ENCODE measurements at regions not wholly inside any gene's neighbourhood (a gene's known extent, or its start where the extent isn't known, plus 50 kb on each side); places are given as distances from the start of the nearest gene placed in this dataset.

DNA sequence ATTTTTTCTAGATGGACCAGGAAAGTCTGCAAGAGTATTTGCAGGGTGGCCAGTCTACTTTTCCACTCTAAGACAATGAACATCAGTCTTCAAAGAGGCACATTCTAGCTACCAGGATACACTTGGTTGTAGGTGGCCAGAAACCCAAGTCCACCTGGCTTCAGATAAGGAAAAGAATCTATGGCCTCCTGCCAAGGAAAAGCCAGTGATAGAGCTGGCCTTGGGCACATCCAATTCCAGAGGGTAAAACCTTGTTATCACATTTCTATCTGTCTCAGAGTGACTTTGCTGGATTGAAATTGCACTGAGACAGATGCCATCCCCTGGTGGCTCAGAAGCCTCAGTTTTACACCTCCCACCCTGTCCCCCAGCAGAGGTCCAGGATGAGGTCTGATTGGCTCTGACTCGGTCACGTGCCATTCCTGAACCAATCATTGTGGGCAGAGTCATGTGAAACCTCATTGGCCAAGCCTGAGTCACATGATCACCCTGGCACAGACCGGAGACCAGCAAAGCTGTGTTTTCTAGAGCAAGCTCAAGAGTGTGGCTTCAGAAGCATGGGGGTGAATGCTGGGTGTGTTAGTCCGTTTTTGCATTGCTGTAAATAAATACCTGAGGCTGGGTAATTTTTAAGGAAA lies 497.4 kb upstream of the SULF2 start:
- in situ Hi-C loops (cut with MboI; ENCODE audit: low pct_unique_long_range_greater_than_20kb, low sequenced_read_pairs, unreplicated experiment): no loop called here
- TF ChIP-seq, protein P1, sequence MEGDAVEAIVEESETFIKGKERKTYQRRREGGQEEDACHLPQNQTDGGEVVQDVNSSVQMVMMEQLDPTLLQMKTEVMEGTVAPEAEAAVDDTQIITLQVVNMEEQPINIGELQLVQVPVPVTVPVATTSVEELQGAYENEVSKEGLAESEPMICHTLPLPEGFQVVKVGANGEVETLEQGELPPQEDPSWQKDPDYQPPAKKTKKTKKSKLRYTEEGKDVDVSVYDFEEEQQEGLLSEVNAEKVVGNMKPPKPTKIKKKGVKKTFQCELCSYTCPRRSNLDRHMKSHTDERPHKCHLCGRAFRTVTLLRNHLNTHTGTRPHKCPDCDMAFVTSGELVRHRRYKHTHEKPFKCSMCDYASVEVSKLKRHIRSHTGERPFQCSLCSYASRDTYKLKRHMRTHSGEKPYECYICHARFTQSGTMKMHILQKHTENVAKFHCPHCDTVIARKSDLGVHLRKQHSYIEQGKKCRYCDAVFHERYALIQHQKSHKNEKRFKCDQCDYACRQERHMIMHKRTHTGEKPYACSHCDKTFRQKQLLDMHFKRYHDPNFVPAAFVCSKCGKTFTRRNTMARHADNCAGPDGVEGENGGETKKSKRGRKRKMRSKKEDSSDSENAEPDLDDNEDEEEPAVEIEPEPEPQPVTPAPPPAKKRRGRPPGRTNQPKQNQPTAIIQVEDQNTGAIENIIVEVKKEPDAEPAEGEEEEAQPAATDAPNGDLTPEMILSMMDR (IDR thresholded peaks at IDR 0.05; ENCODE audit: extremely low read depth, insufficient read depth, missing control alignments): no peak
- DNase-seq (ENCODE audit: low spot score): no peak

DNA sequence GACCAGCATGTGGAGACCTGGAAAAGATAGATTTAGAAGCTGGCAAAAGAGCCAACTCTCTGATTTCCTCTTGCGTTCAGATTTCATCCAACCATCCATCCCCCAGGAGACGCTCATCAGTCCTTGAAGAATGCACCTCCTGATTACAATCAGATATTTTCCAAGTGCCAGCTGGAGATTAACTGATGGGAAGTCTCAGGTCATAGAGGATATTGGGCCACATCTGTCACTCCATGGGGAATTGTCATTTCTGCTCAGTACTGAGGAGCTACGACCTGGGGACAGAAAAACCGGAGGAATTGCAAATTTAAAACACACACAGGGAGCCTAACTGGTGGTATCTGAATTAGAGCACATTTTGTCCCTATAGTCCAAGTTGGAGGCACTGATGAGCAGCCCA lies 496.2 kb upstream of the SULF2 start:
- DNase-seq (ENCODE audit: low spot score): no peak
- in situ Hi-C loops (cut with MboI; ENCODE audit: low pct_unique_long_range_greater_than_20kb, low sequenced_read_pairs, unreplicated experiment): no loop called here
- TF ChIP-seq, protein P1 (IDR thresholded peaks at IDR 0.05; ENCODE audit: extremely low read depth, insufficient read depth, missing control alignments): no peak

DNA sequence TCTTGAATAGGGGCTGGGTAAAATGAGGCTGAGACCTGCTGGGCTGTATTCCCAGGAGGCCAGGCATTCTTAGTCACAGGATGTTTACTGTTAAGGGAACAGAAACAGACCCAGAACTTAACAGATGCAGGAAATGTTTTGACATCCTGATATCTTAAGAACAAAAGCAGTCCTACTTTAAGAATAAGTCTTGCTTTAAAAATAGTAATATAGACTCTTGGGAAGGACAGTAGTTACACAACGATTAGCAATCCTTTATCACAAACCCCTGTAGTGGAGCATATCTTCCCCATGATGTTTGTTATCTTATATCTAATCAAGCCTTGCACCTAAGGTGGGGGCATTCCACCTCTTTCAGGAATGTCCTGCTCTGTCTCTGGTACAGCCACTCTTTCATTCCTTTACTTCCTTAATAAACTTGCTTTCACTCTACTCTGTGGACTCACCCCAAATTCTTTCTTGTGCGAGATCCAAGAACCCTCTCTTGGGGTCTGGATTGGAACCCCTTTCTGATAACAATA lies 493.7 kb upstream of the SULF2 start:
- TF ChIP-seq, protein P1 (IDR thresholded peaks at IDR 0.05; ENCODE audit: extremely low read depth, insufficient read depth, missing control alignments): no peak
- no peak for DNase-seq (ENCODE audit: low spot score)
- in situ Hi-C loops (cut with MboI; ENCODE audit: low pct_unique_long_range_greater_than_20kb, low sequenced_read_pairs, unreplicated experiment): no loop called here

DNA sequence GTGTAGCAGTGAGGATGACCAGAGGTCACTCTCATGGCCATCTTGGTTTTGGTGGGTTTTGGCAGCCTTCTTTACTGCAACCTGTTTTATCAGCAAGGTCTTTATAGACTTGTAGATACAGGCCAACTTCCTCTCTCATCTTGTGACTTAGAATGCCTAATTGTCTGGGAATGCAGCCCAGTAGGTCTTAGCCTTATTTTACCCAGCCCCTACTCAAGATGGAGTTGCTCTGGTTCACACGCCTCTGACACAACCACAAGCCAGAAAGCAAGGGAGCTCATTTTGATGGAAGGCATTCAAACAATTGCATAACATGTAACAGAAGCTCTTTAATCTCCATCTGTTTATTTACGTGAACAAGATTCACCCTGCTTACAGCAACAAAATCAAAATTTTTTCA lies 492.0 kb upstream of the SULF2 start:
- no peak for DNase-seq (ENCODE audit: low spot score)
- TF ChIP-seq, protein P1 (IDR thresholded peaks at IDR 0.05; ENCODE audit: extremely low read depth, insufficient read depth, missing control alignments): no peak
- in situ Hi-C loops (cut with MboI; ENCODE audit: low pct_unique_long_range_greater_than_20kb, low sequenced_read_pairs, unreplicated experiment): no loop called here

DNA sequence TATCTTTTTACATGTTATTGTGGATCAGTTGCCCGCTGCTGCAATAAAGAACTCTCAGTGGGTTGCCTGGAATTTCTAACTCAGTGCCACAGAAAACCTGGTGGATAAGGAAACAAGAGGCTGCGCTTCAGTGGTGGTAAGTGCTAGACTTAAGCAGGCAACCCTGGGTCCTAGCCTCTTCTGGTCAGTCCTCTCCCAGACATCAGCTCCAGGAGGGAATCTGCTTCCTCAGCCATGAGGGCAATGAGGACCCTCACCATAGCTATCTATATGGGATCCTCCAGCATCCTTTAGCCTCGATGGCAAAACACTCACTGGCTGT lies 490.7 kb upstream of the SULF2 start:
- TF ChIP-seq, protein P1 (IDR thresholded peaks at IDR 0.05; ENCODE audit: extremely low read depth, insufficient read depth, missing control alignments): no peak
- no peak for DNase-seq (ENCODE audit: low spot score)
- in situ Hi-C loops (cut with MboI; ENCODE audit: low pct_unique_long_range_greater_than_20kb, low sequenced_read_pairs, unreplicated experiment): no loop called here

DNA sequence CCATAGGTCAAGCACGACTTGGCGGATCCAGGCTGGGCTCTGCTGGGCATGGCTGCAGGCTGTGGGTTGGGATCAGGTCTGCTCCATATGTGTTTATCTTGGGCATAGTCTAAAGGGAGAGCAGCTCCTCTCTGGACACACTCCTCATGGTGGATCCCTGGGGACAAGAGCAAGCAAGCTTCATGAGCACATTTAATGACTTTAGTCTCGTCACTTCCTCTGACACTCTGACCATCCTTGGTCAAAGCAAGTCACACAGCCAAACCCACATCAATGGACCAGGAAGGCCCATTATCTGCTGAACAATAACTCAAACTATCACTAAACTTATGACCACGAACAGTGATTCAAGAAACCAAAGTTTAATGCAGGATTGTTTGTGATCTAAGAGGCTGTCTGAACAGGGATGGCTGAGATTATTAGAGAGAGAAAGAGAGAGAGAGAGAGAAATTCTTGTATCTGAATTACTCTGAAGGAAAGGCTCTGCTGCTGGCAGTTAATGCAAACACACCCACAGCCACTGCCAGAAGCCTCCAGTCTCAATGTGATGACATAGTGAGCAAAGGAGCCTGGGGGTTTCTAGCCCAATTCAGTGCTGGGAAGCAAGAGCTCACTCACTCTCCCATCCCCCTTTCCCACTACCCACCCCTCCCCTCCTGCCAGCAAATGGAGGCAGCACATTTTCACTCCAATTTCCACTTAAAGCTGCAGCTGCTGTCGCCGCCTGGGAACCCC lies 490.2 kb upstream of the SULF2 start:
- in situ Hi-C loops (cut with MboI; ENCODE audit: low pct_unique_long_range_greater_than_20kb, low sequenced_read_pairs, unreplicated experiment): no loop called here
- TF ChIP-seq, protein P1 (IDR thresholded peaks at IDR 0.05; ENCODE audit: extremely low read depth, insufficient read depth, missing control alignments): no peak

More for the DNA sequence above, 490.2 kb upstream of the SULF2 start:
- no peak for DNase-seq (ENCODE audit: low spot score)
